ENCODE measurements at regions not wholly inside any gene's neighbourhood (a gene's known extent, or its start where the extent isn't known, plus 50 kb on each side); places are given as distances from the start of the nearest gene placed in this dataset.

- Histone ChIP-seq H3K4me3 (ENCODE audit: low read length in 3 of 3) (no peak overlapping the region), H3K36me3 (ENCODE audit: control insufficient read depth in 2 of 3, insufficient read depth in 3 of 3, low read length in 3 of 3) (no peaks in the 10 kb centered on the region), H3K27ac (ENCODE audit: low read depth in 2 of 2, low read length in 2 of 2) (no peak overlapping the region), H3K4me1 (ENCODE audit: control insufficient read depth in 2 of 3, insufficient read depth in 2 of 3, low read depth in 1 of 3, low read length in 3 of 3) (no peaks in the 10 kb centered on the region), H3K9me3 (ENCODE audit: control insufficient read depth in 2 of 3, insufficient read depth in 1 of 3, low read length in 3 of 3) (no peaks in the 10 kb centered on the region), H3K9ac (ENCODE audit: low read length in 3 of 3) (no peak overlapping the region), H3K27me3 (ENCODE audit: control insufficient read depth, insufficient read depth, low read length) (no peaks in the 10 kb centered on the region)
- FAIRE-seq (no peak), DNase-seq (no peak)
- TF ChIP-seq, protein P1, sequence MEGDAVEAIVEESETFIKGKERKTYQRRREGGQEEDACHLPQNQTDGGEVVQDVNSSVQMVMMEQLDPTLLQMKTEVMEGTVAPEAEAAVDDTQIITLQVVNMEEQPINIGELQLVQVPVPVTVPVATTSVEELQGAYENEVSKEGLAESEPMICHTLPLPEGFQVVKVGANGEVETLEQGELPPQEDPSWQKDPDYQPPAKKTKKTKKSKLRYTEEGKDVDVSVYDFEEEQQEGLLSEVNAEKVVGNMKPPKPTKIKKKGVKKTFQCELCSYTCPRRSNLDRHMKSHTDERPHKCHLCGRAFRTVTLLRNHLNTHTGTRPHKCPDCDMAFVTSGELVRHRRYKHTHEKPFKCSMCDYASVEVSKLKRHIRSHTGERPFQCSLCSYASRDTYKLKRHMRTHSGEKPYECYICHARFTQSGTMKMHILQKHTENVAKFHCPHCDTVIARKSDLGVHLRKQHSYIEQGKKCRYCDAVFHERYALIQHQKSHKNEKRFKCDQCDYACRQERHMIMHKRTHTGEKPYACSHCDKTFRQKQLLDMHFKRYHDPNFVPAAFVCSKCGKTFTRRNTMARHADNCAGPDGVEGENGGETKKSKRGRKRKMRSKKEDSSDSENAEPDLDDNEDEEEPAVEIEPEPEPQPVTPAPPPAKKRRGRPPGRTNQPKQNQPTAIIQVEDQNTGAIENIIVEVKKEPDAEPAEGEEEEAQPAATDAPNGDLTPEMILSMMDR (IDR thresholded peaks at IDR 0.05; ENCODE audit: borderline replicate concordance, extremely low read depth, insufficient read depth), result no peak
- intact Hi-C loops (cut with DNase I), result no loop called here
These were observed 716.0 kb downstream of the LRFN5 start for GRCh38 chr14:42322531-42323284.

DNA sequence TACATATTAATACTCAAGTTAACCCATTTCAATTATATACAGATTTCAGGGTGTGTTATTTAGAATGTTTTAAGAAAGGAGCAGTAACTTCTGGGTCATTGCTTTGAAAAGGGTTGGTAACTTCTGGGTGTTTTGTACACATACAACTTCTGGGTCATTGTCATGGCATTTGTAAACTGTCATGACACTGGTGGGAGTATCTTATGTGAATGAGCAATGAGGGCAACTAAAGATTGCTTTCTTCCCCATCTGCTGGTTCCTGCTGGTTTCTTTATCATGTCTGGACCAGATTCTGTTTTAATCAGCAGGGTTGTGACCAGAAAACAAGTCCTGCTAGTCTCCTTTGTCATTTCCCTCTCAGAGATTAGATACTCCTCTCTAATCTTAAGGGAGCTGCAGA, 713.3 kb downstream of the LRFN5 start:
- no peaks in the 10 kb centered on the region for H3K36me3 ChIP-seq (ENCODE audit: control insufficient read depth in 2 of 3, insufficient read depth in 3 of 3, low read length in 3 of 3)
- no peaks in the 10 kb centered on the region for H3K4me1 ChIP-seq (ENCODE audit: control insufficient read depth in 2 of 3, insufficient read depth in 2 of 3, low read depth in 1 of 3, low read length in 3 of 3)
- H3K9ac ChIP-seq (ENCODE audit: low read length in 3 of 3), result no peak overlapping the region
- H3K27me3 ChIP-seq (ENCODE audit: control insufficient read depth, insufficient read depth, low read length), result no peaks in the 10 kb centered on the region
- DNase-seq (no peak), FAIRE-seq (no peak)
- H3K9me3 ChIP-seq (ENCODE audit: control insufficient read depth in 2 of 3, insufficient read depth in 1 of 3, low read length in 3 of 3), result no peaks in the 10 kb centered on the region
- TF ChIP-seq, protein P1 (IDR thresholded peaks at IDR 0.05; ENCODE audit: borderline replicate concordance, extremely low read depth, insufficient read depth), result no peak
- H3K4me3 ChIP-seq (ENCODE audit: low read length in 3 of 3), result no peak overlapping the region
- H3K27ac ChIP-seq (ENCODE audit: low read depth in 2 of 2, low read length in 2 of 2), result no peak overlapping the region
- intact Hi-C loops (cut with DNase I), result no loop called here

DNA sequence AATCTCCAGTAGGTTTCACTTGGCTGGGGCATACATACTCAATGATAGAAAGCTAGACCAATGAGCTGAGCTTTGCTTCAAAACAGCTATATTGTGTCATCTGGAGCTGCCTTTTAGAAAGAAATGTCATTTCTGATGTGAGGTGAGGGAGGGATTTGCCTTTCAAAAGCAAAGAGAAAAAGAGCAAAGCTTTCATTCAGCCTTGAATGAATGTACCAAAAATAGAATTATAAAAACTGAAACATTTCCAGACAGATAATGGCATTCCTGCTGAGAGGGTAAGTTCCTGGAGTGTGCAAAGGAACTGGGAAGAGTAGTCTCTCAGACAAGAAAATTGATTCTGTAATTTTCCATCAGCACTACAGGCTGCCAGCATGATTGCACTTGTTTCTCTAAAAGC, 710.0 kb downstream of the LRFN5 start:
- no peak for DNase-seq
- H3K27ac ChIP-seq (ENCODE audit: low read depth in 2 of 2, low read length in 2 of 2), result no peak overlapping the region
- H3K4me1 ChIP-seq (ENCODE audit: control insufficient read depth in 2 of 3, insufficient read depth in 2 of 3, low read depth in 1 of 3, low read length in 3 of 3), result no peaks in the 10 kb centered on the region
- intact Hi-C loops (cut with DNase I), result no loop called here
- FAIRE-seq, result no peak
- H3K4me3 ChIP-seq (ENCODE audit: low read length in 3 of 3), result no peak overlapping the region
- H3K36me3 ChIP-seq (ENCODE audit: control insufficient read depth in 2 of 3, insufficient read depth in 3 of 3, low read length in 3 of 3), result no peaks in the 10 kb centered on the region
- H3K27me3 ChIP-seq (ENCODE audit: control insufficient read depth, insufficient read depth, low read length), result no peaks in the 10 kb centered on the region
- H3K9ac ChIP-seq (ENCODE audit: low read length in 3 of 3), result no peak overlapping the region
- TF ChIP-seq, protein P1 (IDR thresholded peaks at IDR 0.05; ENCODE audit: borderline replicate concordance, extremely low read depth, insufficient read depth), result no peak
- no peaks in the 10 kb centered on the region for H3K9me3 ChIP-seq (ENCODE audit: control insufficient read depth in 2 of 3, insufficient read depth in 1 of 3, low read length in 3 of 3)

DNA sequence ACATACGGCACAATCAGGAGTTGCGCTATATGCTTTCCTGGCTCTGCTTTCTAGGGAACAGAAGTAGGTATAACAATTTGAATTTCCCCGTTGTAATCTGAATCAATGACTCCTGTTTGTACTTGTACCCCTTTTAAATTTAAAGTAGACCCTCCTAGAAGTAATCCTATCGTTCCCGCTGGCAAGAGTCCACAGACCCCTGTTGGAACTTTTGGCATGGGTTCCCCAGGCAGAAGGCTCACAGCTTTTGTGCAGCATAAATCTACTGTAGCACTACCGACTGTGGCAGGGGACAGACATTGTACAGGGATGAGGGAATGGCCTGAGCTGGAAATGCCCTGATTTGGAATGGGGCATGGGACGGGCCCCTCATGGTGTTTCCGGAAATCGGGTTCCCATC, 705.2 kb downstream of the LRFN5 start:
- peaks cover 0 to 2% (median 0%) of the 10 kb centered on the region in 3 donors for H3K9me3 ChIP-seq (ENCODE audit: control insufficient read depth in 2 of 3, insufficient read depth in 1 of 3, low read length in 3 of 3)
- H3K27me3 ChIP-seq (ENCODE audit: control insufficient read depth, insufficient read depth, low read length), result no peaks in the 10 kb centered on the region
- H3K36me3 ChIP-seq (ENCODE audit: control insufficient read depth in 2 of 3, insufficient read depth in 3 of 3, low read length in 3 of 3), result no peaks in the 10 kb centered on the region
- TF ChIP-seq, protein P1 (IDR thresholded peaks at IDR 0.05; ENCODE audit: borderline replicate concordance, extremely low read depth, insufficient read depth), result no peak
- H3K9ac ChIP-seq (ENCODE audit: low read length in 3 of 3), result no peak overlapping the region
- no peak for FAIRE-seq
- H3K4me1 ChIP-seq (ENCODE audit: control insufficient read depth in 2 of 3, insufficient read depth in 2 of 3, low read depth in 1 of 3, low read length in 3 of 3), result no peaks in the 10 kb centered on the region
- intact Hi-C loops (cut with DNase I), result no loop called here
- no peak overlapping the region for H3K27ac ChIP-seq (ENCODE audit: low read depth in 2 of 2, low read length in 2 of 2)
- no peak for DNase-seq
- H3K4me3 ChIP-seq (ENCODE audit: low read length in 3 of 3), result no peak overlapping the region

Data from kidney (tissue), 13 donors.